GM12873 (cell line): ENCODE measurements at regions not wholly inside any gene's neighbourhood (a gene's known extent, or its start where the extent isn't known, plus 50 kb on each side); places are given as distances from the start of the nearest gene placed in this dataset.

Experiments used
- TF ChIP-seq, protein P1 (sequence below): IDR thresholded peaks from 2 replicates; pipeline ENCODE4 v1.5.1; 2012; ENCODE audit warnings: low read depth, mild to moderate bottlenecking, moderate library complexity, low read length, control low read depth; ENCODE audit not compliant: insufficient read depth; ENCODE audit errors: missing control alignments

GRCh38 chr5:167271511-167271910 lies 1019.9 kb upstream of the WWC1 start:
- TF ChIP-seq, protein P1, sequence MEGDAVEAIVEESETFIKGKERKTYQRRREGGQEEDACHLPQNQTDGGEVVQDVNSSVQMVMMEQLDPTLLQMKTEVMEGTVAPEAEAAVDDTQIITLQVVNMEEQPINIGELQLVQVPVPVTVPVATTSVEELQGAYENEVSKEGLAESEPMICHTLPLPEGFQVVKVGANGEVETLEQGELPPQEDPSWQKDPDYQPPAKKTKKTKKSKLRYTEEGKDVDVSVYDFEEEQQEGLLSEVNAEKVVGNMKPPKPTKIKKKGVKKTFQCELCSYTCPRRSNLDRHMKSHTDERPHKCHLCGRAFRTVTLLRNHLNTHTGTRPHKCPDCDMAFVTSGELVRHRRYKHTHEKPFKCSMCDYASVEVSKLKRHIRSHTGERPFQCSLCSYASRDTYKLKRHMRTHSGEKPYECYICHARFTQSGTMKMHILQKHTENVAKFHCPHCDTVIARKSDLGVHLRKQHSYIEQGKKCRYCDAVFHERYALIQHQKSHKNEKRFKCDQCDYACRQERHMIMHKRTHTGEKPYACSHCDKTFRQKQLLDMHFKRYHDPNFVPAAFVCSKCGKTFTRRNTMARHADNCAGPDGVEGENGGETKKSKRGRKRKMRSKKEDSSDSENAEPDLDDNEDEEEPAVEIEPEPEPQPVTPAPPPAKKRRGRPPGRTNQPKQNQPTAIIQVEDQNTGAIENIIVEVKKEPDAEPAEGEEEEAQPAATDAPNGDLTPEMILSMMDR, result no peak

- TF ChIP-seq, protein P1, result no peak
Measured at GRCh38 chr5:167280111-167280510, 1011.3 kb upstream of the WWC1 start.

- TF ChIP-seq, protein P1, result no peak
Measured at GRCh38 chr5:167281925-167282324, 1009.5 kb upstream of the WWC1 start.

DNA sequence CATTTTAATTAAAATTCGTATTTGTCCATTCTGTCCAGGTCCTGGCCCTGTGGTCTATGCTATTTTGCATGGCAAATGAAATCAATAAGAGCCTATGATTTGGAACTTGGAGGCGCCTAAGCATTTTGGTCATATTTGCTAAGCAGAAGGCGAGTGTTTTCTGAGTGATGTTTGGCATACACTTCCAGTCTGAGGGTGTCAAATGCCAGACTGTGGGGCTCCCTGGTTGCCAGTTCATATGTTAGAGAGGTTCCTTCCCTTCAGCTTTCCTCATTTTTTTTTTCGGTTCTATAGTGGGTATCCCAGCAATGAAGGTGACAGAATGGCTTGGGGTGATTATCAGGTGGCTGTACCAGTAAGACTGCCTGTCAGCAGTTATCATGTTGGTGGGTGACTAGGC lies 1007.8 kb upstream of the WWC1 start:
- TF ChIP-seq, protein P1, result no peak

- TF ChIP-seq, protein P1, result no peak
Measured at GRCh38 chr5:167284222-167284890, 1007.1 kb upstream of the WWC1 start.

GRCh38 chr5:167285591-167285990 lies 1005.9 kb upstream of the WWC1 start:
- TF ChIP-seq, protein P1, result no peak

DNA sequence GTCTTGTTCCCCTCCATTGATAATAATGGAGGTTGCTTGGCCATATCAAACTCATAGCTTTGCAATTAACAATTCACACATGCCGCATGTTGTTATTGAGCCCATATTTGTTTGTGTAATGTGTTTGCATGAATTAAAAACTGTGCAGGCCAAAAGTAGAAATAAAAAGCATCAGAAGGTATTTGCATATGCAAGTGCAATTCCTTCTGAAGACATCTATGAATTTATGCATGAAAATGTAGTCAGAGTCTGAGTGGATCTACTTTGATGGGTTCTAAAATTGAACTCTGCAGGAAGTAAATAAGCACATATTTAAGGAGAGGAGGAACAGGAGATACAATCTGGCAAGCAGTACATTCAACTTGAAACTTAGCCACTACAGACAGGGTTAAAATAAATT lies 1004.6 kb upstream of the WWC1 start:
- TF ChIP-seq, protein P1, result no peak
